GM12878 (cell line): ENCODE measurements at regions not wholly inside any gene's neighbourhood (a gene's known extent, or its start where the extent isn't known, plus 50 kb on each side); places are given as distances from the start of the nearest gene placed in this dataset.

Experiments used
- ATAC-seq: fragments of 200-7000 bp; cut with Tn5 transposase; 3 replicates; pipeline ENCODE4 v1.9.1; 2020; ENCODE audit warnings: mild to moderate bottlenecking, moderate library complexity
- BruUV-seq: library from RNA; stranded (reverse); fragments of 400-500 nt; replicated peaks from 2 replicates; lab custom pipeline; 2021; lab: Mats Ljungman, UMichigan
- CTCF ChIA-PET: fragments of 300-600 bp; sonication (Branson Sonifier 250); formaldehyde crosslinking; extraction: SDS; loops from one replicate; lab custom pipeline; 2021; ENCODE audit warnings: inconsistent platforms; lab: Yijun Ruan, JAX
- POLR2A ChIA-PET: fragments of 350-600 bp; formaldehyde crosslinking; extraction: SDS; loops from one replicate; lab custom pipeline; 2021; ENCODE audit warnings: inconsistent platforms; lab: Charles Lee
- RAD21 ChIA-PET: fragments of 300-600 bp; sonication (Branson Sonifier 250); formaldehyde crosslinking; loops from one replicate; lab custom pipeline; 2023; ENCODE audit warnings: antibody characterized with exemption; ENCODE audit not compliant: unreplicated experiment; lab: Charles Lee
- SMC1A ChIA-PET: fragments of 300-600 bp; sonication (Branson Sonifier 250); formaldehyde crosslinking; loops from one replicate; lab custom pipeline; 2023; ENCODE audit not compliant: unreplicated experiment, uncharacterized antibody; lab: Charles Lee
- DNase-seq: peaks from one replicate; pipeline ENCODE4 v3.0.0-alpha.2; 2011; ENCODE audit warnings: low read depth, low spot score
- FAIRE-seq: peaks from 3 replicates; lab custom pipeline; 2011; peaks lifted over from hg19 to GRCh38; lab: Jason Lieb, UNC
- H2AFZ ChIP-seq: 2 replicates; pipeline ENCODE4 v1.6.0; 2011; ENCODE audit warnings: low read depth, low read length, control low read depth; ENCODE audit not compliant: control insufficient read depth
- H3K27ac ChIP-seq: 2 replicates; pipeline ENCODE4 v1.5.1; 2011; ENCODE audit warnings: control low read depth; ENCODE audit not compliant: control insufficient read depth, insufficient read depth
- H3K27me3 ChIP-seq, 2 experiments: replicated peaks in 1 of 2; 2 replicates each; pipeline versions ENCODE4 v1.6.0 to v1.6.1; 2011; ENCODE audit warnings: low read length in 1 of 2; ENCODE audit not compliant: control insufficient read depth in 2 of 2, insufficient read depth in 2 of 2
- H3K36me3 ChIP-seq, 2 experiments: 2 replicates each; pipeline ENCODE4 v1.5.1; 2011; ENCODE audit warnings: low read length in 1 of 2; ENCODE audit not compliant: control insufficient read depth in 2 of 2, insufficient read depth in 2 of 2
- H3K4me1 ChIP-seq: 2 replicates; pipeline ENCODE4 v1.6.1; 2011; ENCODE audit warnings: mild to moderate bottlenecking, low read length, moderate library complexity, mixed read lengths; ENCODE audit not compliant: control insufficient read depth, insufficient read depth
- H3K4me2 ChIP-seq: 2 replicates; pipeline ENCODE4 v1.6.0; 2011; ENCODE audit warnings: control low read depth; ENCODE audit not compliant: control insufficient read depth, insufficient read depth
- H3K4me3 ChIP-seq: fragments of 200-600 bp; sonication (generic); 2 replicates; pipeline ENCODE4 v1.5.1; 2016
- H3K79me2 ChIP-seq: 2 replicates; pipeline ENCODE4 v1.6.0; 2011; ENCODE audit warnings: low read length; ENCODE audit not compliant: control insufficient read depth, insufficient read depth
- H3K9ac ChIP-seq: 2 replicates; pipeline ENCODE4 v1.8.0; 2011; ENCODE audit warnings: low read length, control low read depth, mixed read lengths; ENCODE audit not compliant: control insufficient read depth, insufficient read depth
- H3K9me3 ChIP-seq: replicated peaks from 3 replicates; pipeline ENCODE4 v1.5.1; 2011; ENCODE audit warnings: mild to moderate bottlenecking, low read length; ENCODE audit not compliant: control insufficient read depth, insufficient read depth
- H4K20me1 ChIP-seq: 2 replicates; pipeline ENCODE4 v1.6.0; 2011; ENCODE audit not compliant: control insufficient read depth, insufficient read depth
- CREB1 ChIP-seq: IDR thresholded peaks from 2 replicates; pipeline ENCODE4 v1.6.1; 2012; ENCODE audit warnings: low read depth, mild to moderate bottlenecking, inconsistent platforms
- HSF1 ChIP-seq: fragments of 150-350 bp; IDR thresholded peaks from 2 replicates; pipeline ENCODE4 v1.6.1; 2014; ENCODE audit warnings: mild to moderate bottlenecking, low read depth, low read length
- MTA3 ChIP-seq: IDR thresholded peaks from 2 replicates; pipeline ENCODE4 v1.6.1; 2012; ENCODE audit warnings: low read length, inconsistent platforms, borderline replicate concordance
- RAD21 ChIP-seq: IDR thresholded peaks from 2 replicates; pipeline ENCODE4 v1.6.1; 2011; ENCODE audit warnings: mild to moderate bottlenecking, low read depth, low read length, moderate library complexity; ENCODE audit not compliant: insufficient read depth
- RELA ChIP-seq: fragments of 450-650 bp; IDR thresholded peaks from 2 replicates; pipeline ENCODE4 v1.8.0; 2014; ENCODE audit warnings: borderline replicate concordance; ENCODE audit not compliant: partially characterized antibody
- SMAD5 ChIP-seq: IDR thresholded peaks from 2 replicates; pipeline ENCODE4 v1.6.1; 2016; ENCODE audit warnings: antibody characterized with exemption, low read depth
- SMARCA5 ChIP-seq: fragments of 450-650 bp; IDR thresholded peaks from 2 replicates; pipeline ENCODE4 v1.6.1; 2017; ENCODE audit warnings: mild to moderate bottlenecking
- SPI1 ChIP-seq: IDR thresholded peaks from 2 replicates; pipeline ENCODE4 v1.6.1; 2011; ENCODE audit warnings: low read depth, mild to moderate bottlenecking, low read length, moderate library complexity, borderline replicate concordance; ENCODE audit not compliant: insufficient read depth
- SUPT20H ChIP-seq: IDR thresholded peaks from 2 replicates; pipeline ENCODE4 v1.6.1; 2011; ENCODE audit warnings: low read depth, mild to moderate bottlenecking, low read length, moderate library complexity, borderline replicate concordance; ENCODE audit not compliant: control insufficient read depth
- TARDBP ChIP-seq: IDR thresholded peaks from 2 replicates; pipeline ENCODE4 v1.6.1; 2016; ENCODE audit warnings: borderline replicate concordance
- whole genome bisulfite sequencing: methylation state at CpG from one replicate; pipeline ENCODE4 v1.1.6; 2016; ENCODE audit warnings: low lambda C conversion rate; ENCODE audit not compliant: insufficient replicate concordance, insufficient coverage; ENCODE audit errors: missing lambda C conversion rate; 5-methylcytosine and 5-hydroxymethylcytosine counted together
- in situ Hi-C: fragments of 300-500 bp; cut with MboI; formaldehyde crosslinking; loops from 9 replicates; pipeline ENCODE4 v1.14.3; 2018; ENCODE audit warnings: mixed read lengths
- intact Hi-C: fragments of 100-400 bp; cut with micrococcal nuclease; formaldehyde crosslinking; loops from one replicate; pipeline ENCODE4 v1.14.2; 2022; ENCODE audit not compliant: unreplicated experiment
- TF ChIP-seq, protein P1 (sequence below): fragments of 450-650 bp; IDR thresholded peaks from 2 replicates; pipeline ENCODE4 v1.6.1; 2017; ENCODE audit warnings: borderline replicate concordance
- TF ChIP-seq, protein P2 (sequence below): fragments of 450-650 bp; IDR thresholded peaks from 2 replicates; pipeline ENCODE4 v1.6.1; 2017; ENCODE audit warnings: mild to moderate bottlenecking
- TF ChIP-seq, protein P3 (sequence below): IDR thresholded peaks from 2 replicates; pipeline ENCODE4 v1.6.1; 2011; ENCODE audit warnings: low read depth, low read length, improper control_type of control experiment, borderline replicate concordance

DNA sequence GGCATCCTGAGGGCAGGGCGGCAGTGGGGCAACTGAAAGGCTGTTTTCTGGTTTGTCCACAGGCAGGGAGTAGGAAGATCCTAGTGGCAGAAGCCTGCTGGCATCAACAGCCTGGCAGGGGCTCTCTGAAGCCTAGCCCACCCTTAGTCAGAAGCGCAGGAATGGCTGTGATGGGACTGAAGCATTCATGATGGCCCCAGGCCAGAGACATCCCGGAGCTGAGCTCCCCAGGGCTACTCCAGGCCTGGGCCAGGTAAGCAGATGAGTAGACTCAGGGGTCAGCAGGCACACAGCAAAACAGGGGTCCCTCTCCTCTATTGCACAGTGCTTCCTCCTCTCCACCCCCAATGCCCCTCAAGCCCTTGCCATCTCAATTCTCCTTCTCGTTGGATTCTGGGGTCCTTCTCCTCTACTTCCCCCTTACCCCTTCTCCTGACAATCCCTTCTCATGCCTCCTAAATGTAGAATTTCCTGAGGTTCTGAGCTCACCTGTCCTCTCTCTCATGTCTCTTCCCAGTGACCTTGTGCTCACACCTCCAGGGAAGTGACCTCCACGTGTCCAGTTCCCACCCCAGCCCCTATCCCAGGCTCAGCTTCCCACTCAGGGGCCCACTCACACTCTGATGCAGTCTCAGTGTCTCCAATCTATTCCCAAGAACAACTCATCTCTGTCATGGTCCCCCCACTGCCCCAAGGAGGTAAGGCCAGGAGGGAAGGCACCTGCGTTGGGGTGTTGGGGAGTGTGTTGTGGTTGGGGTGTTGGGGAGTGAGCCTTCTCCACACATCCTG lies 158.7 kb upstream of the ZNF507 start:
- in situ Hi-C loops, result no loop called here

More for the DNA sequence above, 158.7 kb upstream of the ZNF507 start:
- FAIRE-seq (no peak), DNase-seq (no peak), ATAC-seq (no peak)
- Histone ChIP-seq H4K20me1 (no peaks in the 10 kb centered on the region), H3K9ac (no peak overlapping the region), H3K4me1 (no peaks in the 10 kb centered on the region), H2AFZ (no peak overlapping the region), H3K79me2 (no peaks in the 10 kb centered on the region), H3K27ac (no peak overlapping the region), H3K36me3 (no peaks in the 10 kb centered on the region), H3K4me3 (no peak overlapping the region), H3K27me3 (no peaks in the 10 kb centered on the region), H3K4me2 (no peak overlapping the region), H3K9me3 (no peaks in the 10 kb centered on the region; the same call in 2 of the 3 replicates)
- ChIA-PET CTCF (no interaction called here), RAD21 (no interaction called here), SMC1A (no interaction called here), POLR2A (no interaction called here)
- intact Hi-C loops, result no loop called here
- TF ChIP-seq RAD21 (no peak), CREB1 (no peak), RELA (no peak), MTA3 (no peak), SMAD5 (no peak), HSF1 (no peak), TARDBP (no peak), SMARCA5 (no peak), SUPT20H (no peak), SPI1 (no peak)
- TF ChIP-seq, protein P1, sequence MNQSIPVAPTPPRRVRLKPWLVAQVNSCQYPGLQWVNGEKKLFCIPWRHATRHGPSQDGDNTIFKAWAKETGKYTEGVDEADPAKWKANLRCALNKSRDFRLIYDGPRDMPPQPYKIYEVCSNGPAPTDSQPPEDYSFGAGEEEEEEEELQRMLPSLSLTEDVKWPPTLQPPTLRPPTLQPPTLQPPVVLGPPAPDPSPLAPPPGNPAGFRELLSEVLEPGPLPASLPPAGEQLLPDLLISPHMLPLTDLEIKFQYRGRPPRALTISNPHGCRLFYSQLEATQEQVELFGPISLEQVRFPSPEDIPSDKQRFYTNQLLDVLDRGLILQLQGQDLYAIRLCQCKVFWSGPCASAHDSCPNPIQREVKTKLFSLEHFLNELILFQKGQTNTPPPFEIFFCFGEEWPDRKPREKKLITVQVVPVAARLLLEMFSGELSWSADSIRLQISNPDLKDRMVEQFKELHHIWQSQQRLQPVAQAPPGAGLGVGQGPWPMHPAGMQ, result no peak
- TF ChIP-seq, protein P2, sequence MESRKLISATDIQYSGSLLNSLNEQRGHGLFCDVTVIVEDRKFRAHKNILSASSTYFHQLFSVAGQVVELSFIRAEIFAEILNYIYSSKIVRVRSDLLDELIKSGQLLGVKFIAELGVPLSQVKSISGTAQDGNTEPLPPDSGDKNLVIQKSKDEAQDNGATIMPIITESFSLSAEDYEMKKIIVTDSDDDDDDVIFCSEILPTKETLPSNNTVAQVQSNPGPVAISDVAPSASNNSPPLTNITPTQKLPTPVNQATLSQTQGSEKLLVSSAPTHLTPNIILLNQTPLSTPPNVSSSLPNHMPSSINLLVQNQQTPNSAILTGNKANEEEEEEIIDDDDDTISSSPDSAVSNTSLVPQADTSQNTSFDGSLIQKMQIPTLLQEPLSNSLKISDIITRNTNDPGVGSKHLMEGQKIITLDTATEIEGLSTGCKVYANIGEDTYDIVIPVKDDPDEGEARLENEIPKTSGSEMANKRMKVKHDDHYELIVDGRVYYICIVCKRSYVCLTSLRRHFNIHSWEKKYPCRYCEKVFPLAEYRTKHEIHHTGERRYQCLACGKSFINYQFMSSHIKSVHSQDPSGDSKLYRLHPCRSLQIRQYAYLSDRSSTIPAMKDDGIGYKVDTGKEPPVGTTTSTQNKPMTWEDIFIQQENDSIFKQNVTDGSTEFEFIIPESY, result no peak
- TF ChIP-seq, protein P3, sequence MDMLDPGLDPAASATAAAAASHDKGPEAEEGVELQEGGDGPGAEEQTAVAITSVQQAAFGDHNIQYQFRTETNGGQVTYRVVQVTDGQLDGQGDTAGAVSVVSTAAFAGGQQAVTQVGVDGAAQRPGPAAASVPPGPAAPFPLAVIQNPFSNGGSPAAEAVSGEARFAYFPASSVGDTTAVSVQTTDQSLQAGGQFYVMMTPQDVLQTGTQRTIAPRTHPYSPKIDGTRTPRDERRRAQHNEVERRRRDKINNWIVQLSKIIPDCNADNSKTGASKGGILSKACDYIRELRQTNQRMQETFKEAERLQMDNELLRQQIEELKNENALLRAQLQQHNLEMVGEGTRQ, result no peak
- WGBS, result 12% methylated on average over 6 of the region's 6 CpGs
- BruUV-seq, result no TSS peak
